ENCODE measurements at regions not wholly inside any gene's neighbourhood (a gene's known extent, or its start where the extent isn't known, plus 50 kb on each side); places are given as distances from the start of the nearest gene placed in this dataset.

GRCh38 chr22:34239421-34239820, 319.1 kb upstream of the LARGE1 start:
- no peak for TF ChIP-seq CTCF (IDR thresholded peaks at IDR 0.05)
- Histone ChIP-seq H3K27me3 (ENCODE audit: control insufficient read depth, insufficient read depth, low read length) (no peaks in the 10 kb centered on the region), H3K36me3 (ENCODE audit: control insufficient read depth, insufficient read depth, low read length) (no peaks in the 10 kb centered on the region), H3K4me3 (ENCODE audit: low read depth, low read length) (no peak overlapping the region), H3K9me3 (ENCODE audit: control insufficient read depth, low read length) (peaks cover 4% of the 10 kb centered on the region), H3K4me2 (ENCODE audit: low read length) (no peak overlapping the region), H3K9ac (no peak overlapping the region), H2AFZ (no peak overlapping the region), H3K79me2 (no peaks in the 10 kb centered on the region), H3K4me1 (no peaks in the 10 kb centered on the region), H3K27ac (no peak overlapping the region)

- Histone ChIP-seq H3K36me3 (ENCODE audit: control insufficient read depth, insufficient read depth, low read length) (no peaks in the 10 kb centered on the region), H3K79me2 (no peaks in the 10 kb centered on the region), H3K9me3 (ENCODE audit: control insufficient read depth, low read length) (peaks cover 4% of the 10 kb centered on the region), H3K9ac (no peak overlapping the region), H3K4me1 (no peaks in the 10 kb centered on the region), H2AFZ (no peak overlapping the region), H3K4me3 (ENCODE audit: low read depth, low read length) (no peak overlapping the region), H3K27me3 (ENCODE audit: control insufficient read depth, insufficient read depth, low read length) (no peaks in the 10 kb centered on the region), H3K4me2 (ENCODE audit: low read length) (no peak overlapping the region), H3K27ac (no peak overlapping the region)
- TF ChIP-seq CTCF (IDR thresholded peaks at IDR 0.05): no peak
Observed at GRCh38 chr22:34243023-34243422, 322.7 kb upstream of the LARGE1 start.

- Histone ChIP-seq H3K79me2 (no peaks in the 10 kb centered on the region), H3K27ac (no peak overlapping the region), H3K36me3 (ENCODE audit: control insufficient read depth, insufficient read depth, low read length) (no peaks in the 10 kb centered on the region)
Observed at GRCh38 chr22:34255042-34255441, 334.8 kb upstream of the LARGE1 start.

GRCh38 chr22:34278121-34278520, 357.8 kb upstream of the LARGE1 start:
- H3K27me3 ChIP-seq (ENCODE audit: control insufficient read depth, insufficient read depth, low read length): no peaks in the 10 kb centered on the region
- no peak overlapping the region for H3K4me2 ChIP-seq (ENCODE audit: low read length)
- no peaks in the 10 kb centered on the region for H3K79me2 ChIP-seq
- no peak overlapping the region for H3K4me3 ChIP-seq (ENCODE audit: low read depth, low read length)
- H3K36me3 ChIP-seq (ENCODE audit: control insufficient read depth, insufficient read depth, low read length): no peaks in the 10 kb centered on the region
- no peaks in the 10 kb centered on the region for H3K4me1 ChIP-seq
- H3K27ac ChIP-seq: no peak overlapping the region
- no peak overlapping the region for H3K9ac ChIP-seq
- H2AFZ ChIP-seq: no peak overlapping the region
- no peak for TF ChIP-seq CTCF (IDR thresholded peaks at IDR 0.05)
- no peaks in the 10 kb centered on the region for H3K9me3 ChIP-seq (ENCODE audit: control insufficient read depth, low read length)

More at GRCh38 chr22:34255042-34255441, 334.8 kb upstream of the LARGE1 start:
- H3K9me3 ChIP-seq (ENCODE audit: control insufficient read depth, low read length): no peaks in the 10 kb centered on the region
- no peak for TF ChIP-seq CTCF (IDR thresholded peaks at IDR 0.05)
- H2AFZ ChIP-seq: no peak overlapping the region
- no peak overlapping the region for H3K4me3 ChIP-seq (ENCODE audit: low read depth, low read length)
- no peak overlapping the region for H3K4me2 ChIP-seq (ENCODE audit: low read length)
- no peaks in the 10 kb centered on the region for H3K4me1 ChIP-seq
- no peaks in the 10 kb centered on the region for H3K27me3 ChIP-seq (ENCODE audit: control insufficient read depth, insufficient read depth, low read length)
- no peak overlapping the region for H3K9ac ChIP-seq

GRCh38 chr22:34281738-34282137, 361.5 kb upstream of the LARGE1 start:
- no peak overlapping the region for H3K9ac ChIP-seq
- no peaks in the 10 kb centered on the region for H3K36me3 ChIP-seq (ENCODE audit: control insufficient read depth, insufficient read depth, low read length)
- H3K4me2 ChIP-seq (ENCODE audit: low read length): no peak overlapping the region
- H3K79me2 ChIP-seq: no peaks in the 10 kb centered on the region
- no peaks in the 10 kb centered on the region for H3K27me3 ChIP-seq (ENCODE audit: control insufficient read depth, insufficient read depth, low read length)
- no peaks in the 10 kb centered on the region for H3K9me3 ChIP-seq (ENCODE audit: control insufficient read depth, low read length)
- no peak for TF ChIP-seq CTCF (IDR thresholded peaks at IDR 0.05)
- H3K4me3 ChIP-seq (ENCODE audit: low read depth, low read length): no peak overlapping the region
- H3K4me1 ChIP-seq: no peaks in the 10 kb centered on the region
- H2AFZ ChIP-seq: no peak overlapping the region
- H3K27ac ChIP-seq: no peak overlapping the region
